GM18909 (cell line): ENCODE measurements at regions not wholly inside any gene's neighbourhood (a gene's known extent, or its start where the extent isn't known, plus 50 kb on each side); places are given as distances from the start of the nearest gene placed in this dataset.

Source experiments
- ATAC-seq: cut with Tn5 transposase; IDR thresholded peaks from one replicate; pipeline ENCODE4 v1.9.1; 2021; ENCODE audit warnings: mild to moderate bottlenecking; ENCODE audit not compliant: unreplicated experiment, poor library complexity

DNA sequence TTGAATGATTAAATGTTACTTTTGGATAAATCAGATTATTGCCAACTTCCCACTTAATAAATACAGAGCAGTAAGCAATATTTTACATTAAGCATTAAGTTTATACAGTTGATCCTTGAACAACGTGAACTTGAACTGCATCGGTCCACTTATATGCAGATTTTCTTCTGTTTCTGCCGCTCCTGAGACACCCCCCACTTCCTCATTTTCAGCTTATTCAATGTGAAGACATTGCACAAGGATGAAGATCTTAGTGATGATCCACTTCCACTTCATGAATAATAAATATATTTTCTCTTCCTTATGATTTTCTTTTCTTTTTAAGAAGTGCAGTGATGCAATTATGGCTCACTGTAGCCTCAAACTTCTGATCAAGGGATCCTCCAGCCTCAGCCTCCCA lies 167.2 kb downstream of the LINC00237 start:
- ATAC-seq, result no peak

DNA sequence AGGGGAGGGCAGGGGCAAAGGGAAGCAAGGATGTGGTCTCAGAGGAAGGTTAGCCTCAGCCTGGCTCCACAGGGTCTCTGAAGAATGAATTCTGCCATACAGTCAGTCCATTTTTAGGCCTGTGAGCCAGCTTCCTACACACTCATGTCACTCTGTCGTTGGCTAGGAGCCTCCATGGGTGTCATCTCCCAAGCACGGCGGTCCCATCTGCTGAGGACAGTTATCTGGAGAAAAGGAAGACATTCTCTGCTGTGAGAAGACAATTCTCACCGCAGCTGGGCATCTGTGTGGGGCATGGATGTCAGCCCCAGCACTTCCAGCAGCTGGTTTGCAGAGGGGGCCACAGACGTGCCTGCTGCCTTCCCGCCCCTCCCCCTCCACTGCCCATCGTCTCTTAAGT lies 167.6 kb downstream of the LINC00237 start:
- no peak for ATAC-seq

DNA sequence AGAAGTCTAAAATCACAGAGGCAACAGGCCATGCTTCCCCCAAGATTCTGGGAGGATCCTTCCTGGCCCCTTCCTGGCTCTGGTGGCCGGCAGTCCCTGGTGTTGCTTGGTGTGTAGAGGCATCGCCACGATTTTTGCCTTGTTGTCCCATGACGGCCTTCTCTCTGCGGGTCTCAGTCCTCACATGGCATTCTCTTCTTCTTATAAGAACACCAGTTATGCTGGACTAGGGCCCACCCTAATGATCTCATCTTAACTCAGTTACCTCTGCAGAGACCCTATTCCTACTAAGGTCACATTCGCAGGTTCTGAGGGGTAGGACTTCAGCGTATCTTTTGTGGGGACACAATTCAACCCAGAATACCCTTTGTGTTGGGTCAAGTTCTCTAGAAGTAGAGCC lies 168.0 kb downstream of the LINC00237 start:
- ATAC-seq, result no peak

DNA sequence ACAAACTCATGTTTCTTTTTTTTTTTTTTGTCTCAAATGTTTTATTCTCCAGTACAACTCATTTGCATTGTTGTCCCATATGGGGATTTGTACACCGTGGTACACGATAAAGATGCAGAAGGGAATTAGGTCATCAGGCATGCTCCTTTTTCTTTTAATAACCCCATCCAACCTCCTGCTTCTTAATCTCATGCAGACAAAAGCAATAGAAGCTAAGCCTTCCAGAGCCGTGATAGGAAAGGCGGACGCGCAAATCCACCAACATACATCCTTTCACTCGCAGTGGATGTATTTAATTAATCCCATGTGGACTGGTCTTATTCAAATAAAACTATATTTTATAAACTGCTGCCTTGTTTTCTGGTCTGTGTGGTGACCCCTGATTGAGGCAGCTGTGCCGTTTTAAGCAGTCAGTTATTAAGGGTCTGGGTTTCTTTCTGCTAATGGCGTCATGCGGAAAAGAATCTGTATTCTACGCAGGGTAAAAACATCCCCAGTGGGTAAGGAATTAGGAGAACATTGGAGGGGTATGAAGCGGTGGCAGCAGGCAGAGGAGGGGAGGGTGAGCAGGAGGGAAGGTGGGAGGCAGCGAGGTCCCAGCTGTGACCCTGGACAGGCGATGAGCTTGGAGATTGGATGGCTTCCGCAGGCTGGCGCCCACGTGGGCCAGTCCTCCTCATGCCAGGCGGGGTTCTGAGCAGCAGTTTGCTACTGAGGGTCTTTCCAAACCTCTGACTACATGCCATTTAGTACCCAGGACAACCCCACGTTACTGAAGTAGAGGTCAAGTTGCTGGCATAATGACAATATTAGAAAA lies 172.8 kb downstream of the LINC00237 start:
- no peak for ATAC-seq

DNA sequence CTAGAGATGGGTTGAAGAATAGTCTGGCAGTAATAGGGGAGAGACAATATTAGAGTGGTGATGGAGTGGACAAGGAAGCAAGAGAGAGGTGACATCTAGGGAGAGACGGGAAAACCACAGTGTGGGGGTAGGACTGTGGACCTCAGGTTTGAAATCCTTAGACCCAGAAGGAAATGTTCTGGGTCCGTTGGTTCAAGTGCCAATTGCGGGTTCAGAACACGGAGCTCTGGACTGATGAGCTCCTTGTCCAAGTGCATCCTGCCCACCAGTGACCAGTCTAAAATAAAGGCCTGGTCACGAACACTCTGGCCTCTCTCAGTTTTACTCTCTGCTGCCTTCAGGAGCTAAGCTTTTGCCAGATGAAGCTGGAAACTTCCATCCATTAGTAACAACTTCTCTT lies 174.0 kb downstream of the LINC00237 start:
- no peak for ATAC-seq

DNA sequence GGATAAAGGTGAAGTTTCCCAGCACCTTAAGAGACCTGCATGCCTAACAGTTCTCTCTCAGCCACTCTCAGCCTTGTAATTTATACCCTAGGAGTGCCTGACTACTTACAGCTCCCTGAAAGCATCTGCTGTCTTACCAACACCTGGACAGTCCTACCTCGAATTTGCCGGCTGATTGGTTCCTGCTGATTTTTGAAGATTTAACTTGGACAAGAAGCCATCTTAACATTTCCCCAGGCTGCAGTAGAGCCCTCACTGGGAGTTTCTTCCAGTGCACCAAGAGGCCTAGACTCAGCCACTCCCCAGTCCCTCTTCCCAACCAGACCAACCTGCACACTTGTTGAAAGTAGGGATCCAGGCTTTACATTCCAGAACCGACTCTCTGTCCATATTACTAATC lies 174.5 kb downstream of the LINC00237 start:
- ATAC-seq, result no peak

DNA sequence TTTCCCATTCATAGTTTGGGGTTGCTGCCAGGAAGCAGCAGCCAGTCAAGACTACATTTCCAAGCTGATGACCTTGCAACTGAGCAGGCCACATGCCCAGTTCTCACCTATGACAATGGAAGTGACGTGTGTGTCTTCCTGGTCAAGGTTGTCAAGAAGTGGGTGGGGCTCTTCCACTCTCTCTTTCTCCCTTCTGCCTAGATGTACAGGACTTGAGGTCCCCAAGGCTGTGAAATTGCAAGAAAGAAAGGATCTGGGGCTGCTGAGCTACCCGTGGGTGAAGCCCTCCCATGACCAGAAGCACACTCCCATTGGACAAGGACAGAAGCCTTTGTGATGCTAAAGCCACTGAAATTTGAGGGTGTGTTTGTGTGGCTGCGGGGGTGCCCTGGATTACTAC lies 175.1 kb downstream of the LINC00237 start:
- no peak for ATAC-seq

DNA sequence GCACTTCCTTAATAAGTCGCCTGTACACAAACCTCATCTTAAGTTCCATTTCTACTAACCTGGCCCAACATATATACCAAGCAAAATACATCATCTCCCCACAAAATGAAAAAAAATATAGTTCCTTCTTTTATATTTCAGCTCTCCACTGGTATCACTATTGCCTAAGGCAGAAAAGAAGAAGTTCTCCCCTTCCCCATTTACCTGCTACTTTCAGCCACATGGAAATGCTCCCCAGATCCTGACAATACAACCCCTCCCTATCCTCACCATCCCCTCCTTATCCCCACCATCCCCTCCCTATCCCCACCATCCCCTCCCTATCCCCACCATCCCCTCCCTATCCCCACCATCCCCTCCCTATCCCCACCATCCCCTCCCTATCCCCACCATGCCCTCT lies 175.7 kb downstream of the LINC00237 start:
- ATAC-seq, result no peak

DNA sequence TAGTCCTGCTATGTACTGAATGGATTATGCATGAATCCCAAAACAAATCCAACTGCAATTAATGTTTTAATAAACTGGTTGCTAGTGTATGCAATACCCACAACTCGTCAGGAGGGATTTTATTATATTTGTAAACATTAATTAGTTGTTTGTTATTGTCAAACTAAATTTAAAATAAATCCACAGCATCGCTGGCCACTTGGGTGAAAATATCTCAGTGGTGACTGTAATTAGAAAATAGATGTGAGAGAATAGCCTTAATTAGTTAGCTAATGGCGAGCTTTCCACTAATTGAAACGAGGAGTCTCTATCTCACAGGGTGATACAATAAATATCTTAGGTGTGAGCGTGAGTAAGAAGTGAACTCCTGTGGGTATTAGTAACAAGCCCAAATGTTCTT lies 176.8 kb downstream of the LINC00237 start:
- no peak for ATAC-seq

DNA sequence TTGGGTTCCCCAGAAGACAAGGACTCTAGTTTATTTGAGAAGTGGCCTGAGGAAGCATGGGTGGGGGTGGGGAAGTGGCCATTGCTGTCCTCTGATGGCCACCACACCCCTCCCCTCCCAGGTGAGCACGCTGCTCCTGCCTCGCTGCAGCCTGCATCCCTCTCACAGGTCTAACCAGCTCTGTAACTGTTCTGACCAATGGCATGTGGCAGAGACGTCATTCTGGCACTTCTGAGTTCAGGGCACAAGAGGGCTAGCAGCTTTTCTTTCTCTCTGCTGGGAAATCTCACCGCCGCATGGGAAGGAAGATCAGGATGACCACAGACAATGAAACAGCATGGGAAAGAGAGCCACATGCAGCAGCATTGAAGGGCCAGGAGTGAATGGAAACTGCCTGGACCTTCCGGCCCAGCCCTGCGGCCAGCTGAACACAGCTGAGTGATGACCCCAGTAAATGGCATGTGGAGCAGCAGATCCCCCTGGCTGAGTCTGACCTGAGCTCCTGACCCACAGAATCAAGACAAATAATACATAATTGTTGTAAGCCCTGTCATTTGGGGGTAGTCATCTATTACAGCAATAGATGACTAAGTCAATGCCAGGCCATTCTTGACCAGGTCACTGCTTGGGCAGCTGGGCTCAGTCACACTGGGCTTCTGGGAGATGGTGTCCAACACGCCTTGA lies 179.8 kb downstream of the LINC00237 start:
- ATAC-seq, result no peak

DNA sequence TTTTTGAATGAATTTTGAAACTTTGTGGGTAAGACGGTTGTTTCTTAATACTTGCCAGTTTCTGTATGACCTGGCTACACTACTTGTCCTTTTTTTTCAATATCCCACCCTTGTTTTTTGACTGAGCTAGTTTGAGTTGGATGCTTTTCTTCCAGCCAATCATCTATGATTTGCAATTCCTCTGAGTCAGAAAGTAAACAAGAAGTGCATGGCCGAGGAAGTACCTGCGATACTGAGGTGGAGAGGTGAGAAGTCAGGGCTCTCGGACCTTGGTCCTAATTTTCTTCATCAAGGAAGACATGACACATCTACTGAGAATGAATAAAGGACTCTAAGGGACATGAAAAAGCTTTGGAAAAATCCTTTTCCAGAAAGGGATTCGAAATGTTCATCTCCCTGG lies 185.7 kb downstream of the LINC00237 start:
- no peak for ATAC-seq

DNA sequence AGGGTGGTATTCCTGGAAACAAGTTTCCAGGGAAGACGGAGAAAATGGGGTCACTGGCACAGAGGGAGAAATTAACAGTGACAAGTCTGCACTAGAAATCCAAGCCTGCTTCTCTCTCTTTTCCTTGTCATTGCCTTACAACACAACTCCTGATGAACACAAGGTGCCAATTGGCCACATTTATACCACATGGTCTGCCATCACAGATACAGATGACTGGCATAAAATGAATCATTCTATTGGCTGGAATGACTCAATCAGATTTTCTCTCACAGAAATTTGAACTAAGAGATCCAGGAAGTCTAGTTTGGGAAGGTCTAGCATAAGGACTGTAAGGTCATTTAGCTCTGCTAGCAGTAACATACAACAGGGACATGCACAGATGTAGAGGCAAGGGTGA lies 190.3 kb downstream of the LINC00237 start:
- ATAC-seq, result no peak

DNA sequence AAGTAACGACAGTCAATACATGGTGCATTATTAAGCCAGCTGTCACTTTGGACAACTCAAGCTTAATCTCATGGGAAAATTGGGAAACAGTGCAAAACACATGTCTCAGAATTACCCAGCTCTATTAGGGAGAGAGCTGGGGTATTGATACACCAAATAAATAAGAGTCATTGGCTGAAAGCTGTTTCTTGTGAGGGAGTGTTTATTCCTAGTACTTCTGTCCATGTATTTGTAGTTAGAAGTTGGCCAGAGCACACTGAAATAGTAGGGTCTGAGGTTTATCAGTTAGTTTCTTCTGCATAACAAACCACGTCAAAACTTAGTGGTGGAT lies 192.0 kb upstream of the RALGAPA2 start:
- no peak for ATAC-seq

DNA sequence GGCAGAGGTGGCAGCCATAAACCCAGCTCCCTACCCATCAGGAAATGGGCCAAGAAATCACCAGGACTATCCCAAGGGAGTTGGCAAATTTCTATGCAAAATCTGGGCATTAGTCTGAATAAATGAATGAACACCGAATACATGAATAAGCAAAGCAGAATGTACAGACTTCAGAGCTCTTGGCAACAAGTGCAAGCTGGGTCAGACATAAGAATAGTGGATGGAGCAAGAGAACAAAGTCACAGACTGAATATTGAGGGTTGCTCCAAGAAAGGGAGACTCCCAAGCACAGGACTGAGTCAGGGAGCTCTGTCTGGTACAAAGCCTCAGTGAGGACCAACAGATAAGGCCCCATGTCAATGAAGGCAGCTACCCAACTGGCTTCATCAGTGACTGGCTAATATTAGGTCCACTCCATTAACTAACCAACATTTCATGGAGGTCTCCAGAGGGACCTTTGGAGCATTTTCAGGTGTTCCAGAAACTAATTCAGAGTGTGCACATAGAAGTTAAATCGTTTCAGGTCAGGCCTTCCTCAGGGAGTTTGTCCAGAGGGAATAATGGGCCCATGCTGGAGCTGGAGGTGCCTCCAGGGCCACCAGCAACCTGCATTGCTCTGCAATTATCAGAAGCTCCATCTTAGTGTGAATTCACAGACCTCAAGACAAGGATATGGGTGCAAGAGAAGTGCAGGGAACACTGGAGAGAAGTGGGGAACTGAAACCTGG lies 191.5 kb upstream of the RALGAPA2 start:
- ATAC-seq, result no peak

DNA sequence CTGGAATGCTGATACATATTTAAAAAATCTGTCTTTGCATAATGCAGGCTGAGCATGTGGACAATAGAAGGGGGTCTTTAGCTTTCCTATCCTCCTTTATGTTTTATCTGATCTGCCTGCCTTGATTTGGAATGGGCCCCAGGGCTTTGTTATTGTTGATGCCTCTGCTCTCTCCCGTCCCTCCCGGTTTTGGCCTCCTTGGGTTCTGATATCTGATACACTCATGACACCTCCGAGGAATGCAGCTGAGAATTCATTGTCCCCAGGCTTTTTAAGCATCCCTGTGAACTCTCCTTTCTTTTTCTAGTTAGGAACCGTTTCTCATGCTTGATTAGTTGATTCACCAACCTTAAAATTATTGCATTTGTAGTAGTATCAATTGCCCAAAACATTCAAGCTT lies 185.5 kb upstream of the RALGAPA2 start:
- no peak for ATAC-seq

DNA sequence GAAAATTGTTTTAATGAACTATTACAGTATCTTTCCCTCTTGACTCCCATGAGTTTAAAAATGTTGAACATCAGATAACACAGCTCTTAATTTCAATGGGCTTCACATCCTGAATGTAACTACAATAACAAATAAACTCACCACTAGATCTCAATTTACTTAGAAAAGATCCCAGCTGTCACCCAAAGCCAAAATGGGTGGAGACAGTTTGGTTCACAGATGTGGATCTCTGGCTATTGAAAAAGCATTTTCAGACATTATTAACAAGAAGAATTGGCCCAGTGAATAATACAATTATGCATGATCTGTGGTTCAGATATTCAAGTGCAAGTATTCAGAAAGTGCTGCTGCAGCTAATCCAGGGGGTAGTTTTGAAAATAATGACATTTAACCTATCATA lies 184.7 kb upstream of the RALGAPA2 start:
- ATAC-seq, result no peak

DNA sequence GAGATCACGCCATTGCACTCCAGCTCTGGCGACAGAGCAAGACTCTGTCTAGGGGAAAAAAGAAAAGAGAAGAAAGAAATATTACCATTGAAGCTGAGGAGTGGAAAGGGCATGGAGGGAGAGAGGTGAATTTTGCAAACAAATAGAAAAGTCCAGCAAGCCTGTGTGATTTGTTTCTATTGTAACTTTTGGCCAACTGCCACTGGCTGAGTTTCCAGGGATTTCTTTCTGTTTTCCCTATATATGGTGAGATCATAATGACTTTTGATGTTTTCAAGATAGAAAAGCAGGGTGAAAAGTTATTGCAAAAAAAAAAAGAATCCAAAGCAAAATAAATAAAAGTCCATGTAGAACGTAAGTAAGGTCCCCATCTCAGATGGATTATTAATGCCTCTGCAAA lies 184.2 kb upstream of the RALGAPA2 start:
- no peak for ATAC-seq

DNA sequence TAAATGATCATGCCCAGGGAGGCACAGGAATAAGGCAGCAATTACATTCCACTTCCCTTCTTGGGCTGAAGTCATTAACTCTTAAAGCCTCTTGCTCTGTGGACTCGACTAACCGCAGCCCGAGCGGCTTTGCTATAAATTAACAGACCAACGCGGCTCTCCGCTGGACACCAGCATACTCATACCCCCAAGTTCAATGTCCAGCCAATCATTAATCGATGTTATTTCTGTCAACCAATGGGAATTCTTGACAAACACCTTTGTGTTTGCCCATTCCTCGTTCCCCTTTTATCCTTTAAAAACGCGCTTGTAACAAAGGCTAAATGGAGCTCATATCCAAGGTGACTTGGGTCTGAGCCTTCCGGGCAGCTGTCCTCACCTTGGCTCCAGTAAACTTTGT lies 183.1 kb upstream of the RALGAPA2 start:
- ATAC-seq, result no peak

DNA sequence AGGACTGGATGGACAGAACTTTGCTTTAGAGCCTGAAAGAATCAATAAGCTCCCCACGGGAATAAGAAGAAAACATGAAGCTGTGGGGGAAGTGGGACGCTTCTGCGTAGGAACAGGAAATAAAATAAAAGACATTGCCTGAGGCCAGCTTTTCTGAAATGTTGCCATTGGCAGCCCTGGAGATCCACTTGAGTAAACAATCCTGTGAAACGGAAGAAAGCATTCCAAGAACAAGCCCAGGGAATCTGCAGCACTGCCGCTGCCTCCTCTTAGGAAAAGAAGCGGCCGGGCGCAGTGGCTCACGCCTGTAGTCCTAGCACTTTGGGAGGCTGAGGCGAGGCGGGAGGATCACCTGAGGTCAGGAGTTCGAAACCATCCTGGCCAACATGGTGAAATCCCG lies 182.3 kb upstream of the RALGAPA2 start:
- ATAC-seq, result no peak

DNA sequence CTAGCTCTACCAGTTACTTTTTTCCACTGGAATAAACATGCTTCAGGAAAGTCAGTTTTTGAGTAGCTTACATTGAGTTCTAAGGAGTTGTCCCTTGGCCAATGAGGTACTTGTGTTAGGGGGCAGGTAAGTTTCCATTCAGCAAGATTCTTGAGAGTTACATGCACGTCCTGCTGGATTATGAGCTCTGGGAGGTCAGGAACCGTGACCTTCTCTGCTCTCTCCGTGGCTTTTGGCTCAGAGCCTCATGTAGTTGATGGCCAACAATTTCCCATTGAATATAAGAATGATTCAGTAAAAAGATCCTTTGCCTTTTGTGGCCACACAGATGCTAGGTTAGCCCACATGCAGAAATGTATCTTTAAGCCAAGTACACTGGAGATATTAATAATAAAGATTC lies 181.8 kb upstream of the RALGAPA2 start:
- ATAC-seq, result no peak

DNA sequence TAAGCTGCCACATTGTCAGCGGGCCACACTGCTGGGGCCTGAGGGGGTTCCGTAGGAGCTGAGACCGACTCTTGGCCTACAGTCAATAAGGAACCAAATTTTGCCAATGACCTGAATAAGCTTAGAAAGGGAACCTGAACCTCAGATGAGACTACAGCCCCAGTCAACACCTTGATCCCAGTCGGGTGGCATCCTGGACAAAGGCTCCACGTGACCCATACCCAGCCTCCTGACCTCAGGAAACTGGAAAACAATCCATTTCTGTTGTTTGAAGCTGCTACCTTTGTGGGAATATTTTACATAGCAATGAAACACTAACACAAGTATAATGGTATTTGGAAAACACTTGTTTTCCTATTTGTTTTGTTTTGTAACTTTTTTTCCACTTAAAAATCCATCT lies 179.9 kb upstream of the RALGAPA2 start:
- ATAC-seq, result no peak

DNA sequence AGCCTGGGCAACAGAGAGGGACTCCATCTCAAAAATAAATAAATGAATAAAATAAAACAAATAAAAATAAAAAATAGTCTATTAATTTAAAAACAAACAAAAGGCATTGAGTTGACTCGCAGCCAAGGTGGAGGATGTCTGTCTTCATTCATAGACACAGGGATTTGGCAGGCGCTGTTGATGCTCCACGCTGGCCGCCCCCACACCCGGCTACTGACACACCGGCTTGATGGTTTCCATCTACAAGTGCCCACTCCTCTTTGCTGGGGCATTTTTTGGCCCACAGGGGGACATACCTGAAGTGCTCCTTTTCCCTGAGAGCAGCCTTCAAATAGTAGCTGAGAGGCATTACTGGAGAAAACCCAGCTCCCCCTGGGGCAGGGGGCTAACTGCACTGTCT lies 178.3 kb upstream of the RALGAPA2 start:
- no peak for ATAC-seq
